Stomach (tissue), 4 donors: ENCODE measurements at regions not wholly inside any gene's neighbourhood (a gene's known extent, or its start where the extent isn't known, plus 50 kb on each side); places are given as distances from the start of the nearest gene placed in this dataset.

Experiments used
- EP300 ChIP-seq: sonication (generic); formaldehyde crosslinking; IDR thresholded peaks from one replicate; pipeline ENCODE4 v1.6.1; 2017; ENCODE audit warnings: antibody characterized with exemption
- POLR2A ChIP-seq, 4 donors: fragments of 450-650 bp; IDR thresholded peaks; one replicate each; pipeline ENCODE4 v1.6.1; 2016; ENCODE audit warnings: antibody characterized with exemption in 4 of 4, control low read depth in 2 of 4, mild to moderate bottlenecking in 1 of 4, moderate library complexity in 1 of 4
- POLR2AphosphoS5 ChIP-seq, 3 donors: sonication (generic); formaldehyde crosslinking; IDR thresholded peaks; one replicate each; pipeline ENCODE4 v1.6.1; 2016; ENCODE audit warnings: antibody characterized with exemption in 3 of 3
- TF ChIP-seq, protein P1 (sequence below), 7 experiments: fragments of 450-650 bp in 4 of 7; fragments of 200-600 bp in 3 of 7; sonication (generic) in 3 of 7; IDR thresholded peaks; one replicate each; pipeline ENCODE4 v1.5.1; 2016 to 2019; ENCODE audit warnings: antibody characterized with exemption in 7 of 7, control low read depth in 2 of 7, mild to moderate bottlenecking in 1 of 7

DNA sequence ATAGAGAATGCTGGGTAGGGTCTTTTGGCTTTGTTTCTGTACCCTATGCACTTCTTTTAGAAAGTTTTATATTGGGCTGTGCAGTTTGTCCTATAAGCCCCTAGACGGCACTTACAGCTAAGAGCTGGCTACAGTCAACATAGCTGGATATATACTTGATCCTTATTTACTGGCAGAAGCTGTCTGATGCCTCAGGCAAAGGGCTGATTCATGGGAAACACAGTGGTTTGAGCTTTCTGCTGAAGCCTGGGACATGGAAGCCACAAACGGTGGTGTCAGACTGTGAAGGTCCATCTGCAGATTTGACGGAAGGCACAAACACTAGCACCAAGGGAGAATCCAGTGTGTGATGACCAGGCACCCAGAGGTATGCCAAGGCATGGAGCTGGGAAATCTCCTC, 608.4 kb downstream of the ANKRD50 start:
- TF ChIP-seq POLR2A (IDR thresholded peaks at IDR 0.05) (no peak), EP300 (no peak), POLR2AphosphoS5 (IDR thresholded peaks at IDR 0.05) (no peak)
- TF ChIP-seq, protein P1, sequence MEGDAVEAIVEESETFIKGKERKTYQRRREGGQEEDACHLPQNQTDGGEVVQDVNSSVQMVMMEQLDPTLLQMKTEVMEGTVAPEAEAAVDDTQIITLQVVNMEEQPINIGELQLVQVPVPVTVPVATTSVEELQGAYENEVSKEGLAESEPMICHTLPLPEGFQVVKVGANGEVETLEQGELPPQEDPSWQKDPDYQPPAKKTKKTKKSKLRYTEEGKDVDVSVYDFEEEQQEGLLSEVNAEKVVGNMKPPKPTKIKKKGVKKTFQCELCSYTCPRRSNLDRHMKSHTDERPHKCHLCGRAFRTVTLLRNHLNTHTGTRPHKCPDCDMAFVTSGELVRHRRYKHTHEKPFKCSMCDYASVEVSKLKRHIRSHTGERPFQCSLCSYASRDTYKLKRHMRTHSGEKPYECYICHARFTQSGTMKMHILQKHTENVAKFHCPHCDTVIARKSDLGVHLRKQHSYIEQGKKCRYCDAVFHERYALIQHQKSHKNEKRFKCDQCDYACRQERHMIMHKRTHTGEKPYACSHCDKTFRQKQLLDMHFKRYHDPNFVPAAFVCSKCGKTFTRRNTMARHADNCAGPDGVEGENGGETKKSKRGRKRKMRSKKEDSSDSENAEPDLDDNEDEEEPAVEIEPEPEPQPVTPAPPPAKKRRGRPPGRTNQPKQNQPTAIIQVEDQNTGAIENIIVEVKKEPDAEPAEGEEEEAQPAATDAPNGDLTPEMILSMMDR (IDR thresholded peaks at IDR 0.05) = no peak
